ENCODE measurements at regions not wholly inside any gene's neighbourhood (a gene's known extent, or its start where the extent isn't known, plus 50 kb on each side); places are given as distances from the start of the nearest gene placed in this dataset.
"Not testable (repeated sequence)": the region's sequence is repeated elsewhere in the genome, so short reads cannot be mapped to it uniquely, and the experiment has no call there.

DNA sequence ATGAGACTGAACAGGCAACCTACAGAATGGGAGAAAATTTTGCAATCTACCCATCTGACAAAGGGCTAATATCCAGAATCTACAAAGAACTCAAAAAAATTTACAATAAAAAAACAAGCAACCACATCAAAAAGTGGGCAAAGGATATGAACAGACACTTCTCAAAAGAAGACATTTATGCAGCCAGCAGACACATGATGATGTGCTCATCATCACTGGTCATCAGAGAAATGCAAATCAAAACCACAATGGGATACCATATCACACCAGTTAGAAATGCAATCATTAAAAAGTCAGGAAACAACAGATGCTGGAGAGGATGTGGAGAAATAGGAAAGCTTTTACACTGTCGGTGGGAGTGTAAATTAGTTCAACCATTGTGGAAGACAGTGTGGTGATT, 51.7 kb upstream of the PAXBP1 start:
- H3K27me3 ChIP-seq (replicated peaks); H3K27ac ChIP-seq; DNase-seq; H3K4me3 ChIP-seq (ENCODE audit: low read depth, low read length); H3K36me3 ChIP-seq (replicated peaks); in situ Hi-C loops (cut with HindIII; ENCODE audit: low pct_ligation_motif_present, low sequenced_read_pairs): not testable (repeated sequence)

DNA sequence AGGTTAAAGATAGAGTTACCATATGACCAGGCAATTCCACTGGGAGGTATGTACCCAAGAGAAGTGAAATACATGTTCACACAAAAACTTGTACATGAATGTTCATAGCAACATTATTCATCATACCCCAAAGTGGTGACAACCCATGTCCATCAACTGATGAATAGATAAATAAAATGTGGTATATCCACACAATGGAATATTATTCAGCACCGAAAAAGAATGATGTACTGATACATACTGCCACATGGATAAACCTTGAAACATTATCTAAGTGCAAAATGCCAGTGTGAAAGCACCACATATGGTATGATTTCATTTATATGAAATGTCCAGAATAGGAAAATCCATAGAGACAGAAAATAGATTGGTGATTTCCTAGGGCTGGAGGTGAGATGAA, 53.4 kb upstream of the PAXBP1 start:
- no peak for DNase-seq
- no peaks in the 10 kb centered on the region for H3K27me3 ChIP-seq (replicated peaks)
- no peaks in the 10 kb centered on the region for H3K36me3 ChIP-seq (replicated peaks)
- TF ChIP-seq, protein P1, sequence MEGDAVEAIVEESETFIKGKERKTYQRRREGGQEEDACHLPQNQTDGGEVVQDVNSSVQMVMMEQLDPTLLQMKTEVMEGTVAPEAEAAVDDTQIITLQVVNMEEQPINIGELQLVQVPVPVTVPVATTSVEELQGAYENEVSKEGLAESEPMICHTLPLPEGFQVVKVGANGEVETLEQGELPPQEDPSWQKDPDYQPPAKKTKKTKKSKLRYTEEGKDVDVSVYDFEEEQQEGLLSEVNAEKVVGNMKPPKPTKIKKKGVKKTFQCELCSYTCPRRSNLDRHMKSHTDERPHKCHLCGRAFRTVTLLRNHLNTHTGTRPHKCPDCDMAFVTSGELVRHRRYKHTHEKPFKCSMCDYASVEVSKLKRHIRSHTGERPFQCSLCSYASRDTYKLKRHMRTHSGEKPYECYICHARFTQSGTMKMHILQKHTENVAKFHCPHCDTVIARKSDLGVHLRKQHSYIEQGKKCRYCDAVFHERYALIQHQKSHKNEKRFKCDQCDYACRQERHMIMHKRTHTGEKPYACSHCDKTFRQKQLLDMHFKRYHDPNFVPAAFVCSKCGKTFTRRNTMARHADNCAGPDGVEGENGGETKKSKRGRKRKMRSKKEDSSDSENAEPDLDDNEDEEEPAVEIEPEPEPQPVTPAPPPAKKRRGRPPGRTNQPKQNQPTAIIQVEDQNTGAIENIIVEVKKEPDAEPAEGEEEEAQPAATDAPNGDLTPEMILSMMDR (IDR thresholded peaks at IDR 0.05; ENCODE audit: low read depth, low read length, missing control alignments): no peak
- H3K27ac ChIP-seq: no peak overlapping the region
- no peak overlapping the region for H3K4me3 ChIP-seq (ENCODE audit: low read depth, low read length)
- in situ Hi-C loops (cut with HindIII; ENCODE audit: low pct_ligation_motif_present, low sequenced_read_pairs): no loop called here

DNA sequence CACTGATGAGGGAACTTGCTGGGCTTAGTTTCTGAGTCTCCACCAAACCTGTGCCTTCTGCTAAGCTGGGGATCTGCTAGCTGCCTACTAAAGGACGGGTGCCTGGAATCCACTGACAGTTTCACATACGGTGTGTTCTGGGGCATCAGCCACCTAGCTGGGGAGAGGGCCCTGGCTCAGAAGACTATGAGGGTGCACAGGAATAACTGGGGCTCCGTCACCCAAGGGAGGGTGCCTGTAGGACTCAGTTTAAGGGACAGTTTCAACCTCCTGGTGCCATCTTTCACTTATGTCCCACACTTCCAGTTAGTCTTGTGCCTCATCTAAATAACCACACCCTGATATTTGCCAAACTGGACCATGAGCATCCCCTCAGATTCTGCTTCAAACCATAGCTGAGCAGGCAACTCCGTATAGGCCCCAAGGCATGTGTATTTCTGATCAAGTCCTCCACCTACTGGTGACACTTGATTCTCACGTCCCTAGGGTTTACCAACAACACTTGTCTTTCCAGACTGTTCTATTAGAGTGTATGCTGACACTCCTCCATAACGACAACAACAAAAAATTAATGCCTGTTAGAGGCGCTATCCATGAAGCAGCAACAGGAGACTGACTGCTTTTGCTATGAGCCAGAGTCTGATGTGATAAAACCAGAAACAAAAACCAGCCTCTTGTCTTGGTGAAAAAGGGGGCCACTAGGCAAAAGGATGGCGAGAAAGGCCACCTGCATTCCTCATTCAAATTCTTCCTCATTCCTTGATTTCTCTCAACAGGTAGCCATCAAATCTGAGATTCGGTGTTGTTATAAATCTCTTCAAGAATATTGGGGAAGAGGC, 55.0 kb upstream of the PAXBP1 start:
- Histone ChIP-seq H3K4me3 (ENCODE audit: low read depth, low read length) (no peak overlapping the region), H3K27me3 (replicated peaks) (no peaks in the 10 kb centered on the region), H3K27ac (no peak overlapping the region), H3K36me3 (replicated peaks) (no peaks in the 10 kb centered on the region)
- TF ChIP-seq, protein P1 (IDR thresholded peaks at IDR 0.05; ENCODE audit: low read depth, low read length, missing control alignments): peak; percentile 69
- in situ Hi-C loops (cut with HindIII; ENCODE audit: low pct_ligation_motif_present, low sequenced_read_pairs): no loop called here
- DNase-seq: peak; percentile 38

DNA sequence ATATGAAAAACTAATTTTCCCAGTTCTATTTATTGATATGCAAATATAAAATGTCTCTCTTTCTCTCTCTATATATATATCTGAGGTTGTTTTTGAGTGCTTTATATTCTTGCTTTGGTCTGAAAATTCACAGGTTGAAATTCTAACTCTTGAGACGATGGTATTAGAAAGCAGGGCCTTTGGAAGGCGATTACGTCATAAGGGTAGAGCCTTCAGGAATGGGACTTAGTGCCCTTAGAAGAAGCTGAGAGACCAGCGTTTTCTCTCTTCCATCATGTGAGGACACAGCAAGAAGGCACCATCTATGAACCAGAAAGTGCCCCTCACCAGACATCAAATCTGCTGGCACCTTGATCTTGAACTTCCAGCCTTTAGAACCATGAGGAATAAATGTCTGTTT, 57.4 kb upstream of the PAXBP1 start:
- Histone ChIP-seq H3K36me3 (replicated peaks) (no peaks in the 10 kb centered on the region), H3K27ac (no peak overlapping the region), H3K4me3 (ENCODE audit: low read depth, low read length) (no peak overlapping the region), H3K27me3 (replicated peaks) (no peaks in the 10 kb centered on the region)
- in situ Hi-C loops (cut with HindIII; ENCODE audit: low pct_ligation_motif_present, low sequenced_read_pairs): no loop called here
- TF ChIP-seq, protein P1 (IDR thresholded peaks at IDR 0.05; ENCODE audit: low read depth, low read length, missing control alignments): no peak
- DNase-seq: no peak

DNA sequence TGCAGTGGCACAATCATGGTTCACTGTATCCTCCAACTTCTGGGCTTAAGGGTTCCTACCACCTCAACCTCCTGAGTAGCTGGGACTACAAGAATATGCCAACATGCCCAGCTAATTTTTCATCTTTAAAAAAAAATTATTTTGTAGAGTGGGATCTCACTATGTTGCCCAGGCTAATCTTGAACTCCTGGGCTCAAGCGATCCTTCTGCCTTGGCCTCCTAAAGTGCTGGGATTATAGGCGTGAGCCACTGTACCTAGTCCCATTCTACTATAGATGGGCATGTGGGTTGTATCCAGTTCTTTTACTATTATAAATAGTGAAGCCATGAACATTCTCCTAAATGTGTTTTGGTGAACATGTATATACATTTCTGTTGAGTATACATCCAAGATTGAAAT, 57.9 kb upstream of the PAXBP1 start:
- H3K27me3 ChIP-seq (replicated peaks): no peaks in the 10 kb centered on the region
- DNase-seq: no peak
- TF ChIP-seq, protein P1 (IDR thresholded peaks at IDR 0.05; ENCODE audit: low read depth, low read length, missing control alignments): no peak
- no peaks in the 10 kb centered on the region for H3K36me3 ChIP-seq (replicated peaks)
- H3K4me3 ChIP-seq (ENCODE audit: low read depth, low read length): no peak overlapping the region
- no peak overlapping the region for H3K27ac ChIP-seq
- in situ Hi-C loops (cut with HindIII; ENCODE audit: low pct_ligation_motif_present, low sequenced_read_pairs): no loop called here

DNA sequence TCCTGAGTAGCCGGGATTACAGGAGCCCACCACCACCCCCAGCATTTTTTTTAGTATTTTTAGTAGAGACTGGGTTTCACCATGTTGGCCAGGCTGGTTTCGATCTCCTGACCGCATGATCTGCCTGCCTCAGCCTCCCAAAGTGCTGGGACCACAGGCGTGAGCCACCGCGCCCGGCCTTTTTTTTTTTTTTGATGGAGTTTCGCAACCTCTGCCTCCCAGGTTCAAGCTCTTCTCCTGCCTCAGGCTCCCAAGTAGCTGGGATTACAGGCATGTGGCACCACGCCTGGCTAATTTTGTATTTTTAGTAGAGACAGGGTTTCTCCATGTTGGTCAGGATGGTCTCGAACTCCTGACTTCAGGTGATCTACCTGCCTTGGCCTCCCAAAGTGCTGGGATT, 60.2 kb upstream of the PAXBP1 start:
- H3K4me3 ChIP-seq (ENCODE audit: low read depth, low read length); H3K36me3 ChIP-seq (replicated peaks); in situ Hi-C loops (cut with HindIII; ENCODE audit: low pct_ligation_motif_present, low sequenced_read_pairs); H3K27ac ChIP-seq; DNase-seq; H3K27me3 ChIP-seq (replicated peaks): not testable (repeated sequence)

Measured in brain microvascular endothelial cell (primary cell).